Lower leg skin (tissue), 4 donors: ENCODE measurements at regions not wholly inside any gene's neighbourhood (a gene's known extent, or its start where the extent isn't known, plus 50 kb on each side); places are given as distances from the start of the nearest gene placed in this dataset.

Experiments used
- DNase-seq, 2 donors: peaks; one replicate each; pipeline ENCODE4 v3.0.0-alpha.2; 2019; ENCODE audit warnings: low spot score in 2 of 2
- H3K4me3 ChIP-seq: fragments of 200-600 bp; sonication (generic); 2 replicates; pipeline ENCODE4 v1.5.1; 2017; ENCODE audit warnings: mild to moderate bottlenecking, low read depth; ENCODE audit not compliant: poor library complexity, severe bottlenecking
- POLR2A ChIP-seq, 2 donors: fragments of 450-650 bp; IDR thresholded peaks; one replicate each; pipeline ENCODE4 v1.6.1; 2016 to 2017; ENCODE audit warnings: antibody characterized with exemption in 2 of 2, mild to moderate bottlenecking in 1 of 2, moderate library complexity in 1 of 2
- WGBS, 2 donors: methylation state at CpG; one replicate each; pipeline ENCODE4 v1.1.5; 2018; 5-methylcytosine and 5-hydroxymethylcytosine counted together
- intact Hi-C: fragments of 100-400 bp; cut with DNase I; formaldehyde crosslinking; loops from one replicate; pipeline ENCODE4 v1.15.0; 2023; ENCODE audit warnings: low total_unique reads
- TF ChIP-seq, protein P1 (sequence below), 3 donors: fragments of 450-650 bp; IDR thresholded peaks; one replicate each; pipeline ENCODE4 v1.5.1; 2016; ENCODE audit warnings: antibody characterized with exemption in 3 of 3, mild to moderate bottlenecking in 3 of 3, moderate library complexity in 2 of 3

DNA sequence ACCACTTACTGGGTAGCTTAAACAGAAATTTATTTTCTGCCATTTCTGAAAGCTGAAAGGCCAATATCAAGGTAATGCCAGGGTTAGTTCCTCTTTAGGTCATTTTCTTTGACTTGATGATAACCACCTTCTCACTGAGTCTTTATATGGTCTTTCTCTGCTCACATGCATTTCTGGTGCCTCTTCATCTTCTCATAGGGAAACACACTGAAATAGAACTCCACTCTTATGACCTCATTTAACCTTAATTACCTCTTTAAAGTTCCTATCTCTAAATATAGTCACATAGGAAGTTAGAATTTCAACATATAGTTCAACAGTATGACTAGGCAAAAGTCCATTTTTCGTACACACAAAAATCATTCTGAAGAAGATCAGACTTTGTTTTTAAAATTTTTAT is 616.8 kb upstream of the VRK2 start:
- DNase-seq: no peak
- no peak for TF ChIP-seq POLR2A (IDR thresholded peaks at IDR 0.05)
- TF ChIP-seq, protein P1, sequence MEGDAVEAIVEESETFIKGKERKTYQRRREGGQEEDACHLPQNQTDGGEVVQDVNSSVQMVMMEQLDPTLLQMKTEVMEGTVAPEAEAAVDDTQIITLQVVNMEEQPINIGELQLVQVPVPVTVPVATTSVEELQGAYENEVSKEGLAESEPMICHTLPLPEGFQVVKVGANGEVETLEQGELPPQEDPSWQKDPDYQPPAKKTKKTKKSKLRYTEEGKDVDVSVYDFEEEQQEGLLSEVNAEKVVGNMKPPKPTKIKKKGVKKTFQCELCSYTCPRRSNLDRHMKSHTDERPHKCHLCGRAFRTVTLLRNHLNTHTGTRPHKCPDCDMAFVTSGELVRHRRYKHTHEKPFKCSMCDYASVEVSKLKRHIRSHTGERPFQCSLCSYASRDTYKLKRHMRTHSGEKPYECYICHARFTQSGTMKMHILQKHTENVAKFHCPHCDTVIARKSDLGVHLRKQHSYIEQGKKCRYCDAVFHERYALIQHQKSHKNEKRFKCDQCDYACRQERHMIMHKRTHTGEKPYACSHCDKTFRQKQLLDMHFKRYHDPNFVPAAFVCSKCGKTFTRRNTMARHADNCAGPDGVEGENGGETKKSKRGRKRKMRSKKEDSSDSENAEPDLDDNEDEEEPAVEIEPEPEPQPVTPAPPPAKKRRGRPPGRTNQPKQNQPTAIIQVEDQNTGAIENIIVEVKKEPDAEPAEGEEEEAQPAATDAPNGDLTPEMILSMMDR (IDR thresholded peaks at IDR 0.05): no peak
- H3K4me3 ChIP-seq: no peak overlapping the region
- intact Hi-C loops: no loop called here
- 46 to 84% methylated on average over 1 of the region's 1 CpG for WGBS, 2 donors

DNA sequence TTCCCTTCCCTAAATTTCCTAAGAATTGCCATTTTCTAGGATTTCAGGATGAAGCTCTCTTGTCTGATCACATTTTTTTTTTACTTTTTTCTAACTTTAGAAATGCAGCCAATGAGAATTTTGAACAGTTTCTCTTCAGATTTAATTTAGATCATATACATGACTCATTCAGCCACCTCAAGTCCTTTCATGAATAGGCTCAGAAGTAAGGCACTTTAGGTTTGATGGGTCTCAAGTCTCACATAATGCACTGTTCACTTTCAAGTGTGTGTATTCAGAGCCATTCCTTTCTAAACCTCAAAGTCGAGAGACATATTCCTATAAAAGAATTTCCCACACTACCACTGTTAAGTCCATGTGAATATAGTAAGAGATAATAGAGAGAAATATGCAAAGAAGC is 614.1 kb upstream of the VRK2 start:
- TF ChIP-seq POLR2A (IDR thresholded peaks at IDR 0.05): no peak
- TF ChIP-seq, protein P1 (IDR thresholded peaks at IDR 0.05): no peak
- intact Hi-C loops: no loop called here
- no peak overlapping the region for H3K4me3 ChIP-seq
- 24 to 39% methylated on average over 1 of the region's 1 CpG for WGBS, 2 donors
- no peak for DNase-seq

DNA sequence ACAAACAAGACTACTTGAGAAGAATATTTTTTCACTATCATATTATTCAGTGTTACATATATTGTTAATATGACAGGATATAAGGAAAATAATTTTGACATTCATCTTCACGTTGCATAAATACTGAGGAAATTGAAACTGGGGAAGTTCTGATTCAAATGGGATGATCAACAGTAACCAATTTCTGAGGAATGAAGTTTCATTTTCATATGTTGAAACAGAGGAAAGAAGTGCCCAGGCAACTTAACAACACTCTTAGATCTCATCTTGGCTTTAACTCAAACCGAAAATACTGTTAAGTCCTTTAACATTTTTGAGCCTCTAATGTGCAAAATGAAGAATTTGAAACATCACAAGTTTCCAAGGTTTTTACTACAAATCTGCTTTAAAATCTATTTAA is 612.2 kb upstream of the VRK2 start:
- WGBS, 2 donors: 38 to 47% methylated on average over 2 of the region's 2 CpGs
- intact Hi-C loops: no loop called here
- DNase-seq: no peak
- no peak for TF ChIP-seq POLR2A (IDR thresholded peaks at IDR 0.05)
- TF ChIP-seq, protein P1 (IDR thresholded peaks at IDR 0.05): no peak
- H3K4me3 ChIP-seq: no peak overlapping the region

DNA sequence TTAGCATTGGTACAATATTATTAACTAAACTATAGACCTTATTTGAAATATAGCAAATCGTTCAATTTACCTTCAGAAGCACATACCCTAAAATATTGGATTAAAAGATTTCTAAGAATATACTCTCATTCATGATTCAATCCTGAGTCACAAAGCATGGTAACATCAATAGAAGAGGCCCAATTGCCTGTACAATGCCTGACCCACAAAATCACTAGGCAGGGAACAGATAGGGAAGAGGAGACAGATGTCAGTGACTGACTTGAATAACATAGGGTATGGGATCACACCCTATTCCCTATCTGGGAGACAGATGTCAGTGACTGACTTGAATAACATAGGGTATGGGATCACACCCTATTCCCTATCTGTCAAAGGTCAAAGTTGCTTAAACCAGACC is 611.6 kb upstream of the VRK2 start:
- H3K4me3 ChIP-seq: no peak overlapping the region
- intact Hi-C loops: no loop called here
- WGBS, 2 donors: 89 to 90% methylated on average over 1 of the region's 1 CpG
- DNase-seq: no peak
- TF ChIP-seq, protein P1 (IDR thresholded peaks at IDR 0.05): no peak
- no peak for TF ChIP-seq POLR2A (IDR thresholded peaks at IDR 0.05)

DNA sequence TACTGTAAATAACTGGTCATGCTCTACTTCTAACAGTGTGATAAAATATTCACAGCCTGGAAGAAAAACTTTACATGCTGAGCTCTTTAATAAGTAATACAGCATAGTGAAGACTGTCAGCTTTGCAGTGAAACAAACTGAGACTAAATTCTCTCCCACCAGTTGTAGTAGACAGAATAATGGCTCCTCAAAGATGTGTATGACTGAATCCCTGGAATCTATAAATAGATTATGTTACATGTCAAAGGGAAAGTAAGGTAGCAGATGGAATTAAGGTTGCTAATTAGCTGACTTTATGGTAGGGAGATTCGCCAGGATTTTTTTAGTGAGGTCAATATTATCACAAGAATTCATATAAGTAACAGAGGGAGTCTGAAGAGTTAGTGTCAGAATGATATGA is 609.5 kb upstream of the VRK2 start:
- no peak for DNase-seq
- intact Hi-C loops: no loop called here
- TF ChIP-seq, protein P1 (IDR thresholded peaks at IDR 0.05): no peak
- no peak for TF ChIP-seq POLR2A (IDR thresholded peaks at IDR 0.05)
- 33 to 68% methylated on average over 1 of the region's 1 CpG for WGBS, 2 donors
- H3K4me3 ChIP-seq: no peak overlapping the region

DNA sequence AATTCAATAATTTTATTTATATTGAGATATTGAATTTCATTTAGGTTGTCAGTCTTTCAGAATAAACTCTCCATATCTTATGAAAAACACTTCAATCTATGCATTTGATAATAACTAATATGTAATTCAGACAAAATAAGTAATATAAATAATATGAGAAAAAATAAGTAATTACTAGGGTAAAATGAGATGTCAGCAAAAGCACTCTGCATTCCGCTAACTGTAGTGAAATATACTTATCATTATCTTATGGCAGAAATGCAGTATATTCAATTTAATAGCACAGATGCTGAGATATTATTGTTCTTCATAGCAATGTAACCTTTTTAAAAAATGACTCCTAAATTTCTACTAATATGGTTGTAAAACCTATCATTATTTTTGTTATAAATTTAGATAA is 606.2 kb upstream of the VRK2 start:
- intact Hi-C loops: no loop called here
- WGBS, 2 donors: 95 to 97% methylated on average over 1 of the region's 1 CpG
- DNase-seq: no peak
- no peak overlapping the region for H3K4me3 ChIP-seq
- no peak for TF ChIP-seq POLR2A (IDR thresholded peaks at IDR 0.05)
- TF ChIP-seq, protein P1 (IDR thresholded peaks at IDR 0.05): no peak
